ENCODE measurements at regions not wholly inside any gene's neighbourhood (a gene's known extent, or its start where the extent isn't known, plus 50 kb on each side); places are given as distances from the start of the nearest gene placed in this dataset.

- Mint-ChIP-seq H3K4me1 (ENCODE audit: insufficient read depth, unreplicated experiment) (peaks cover 12% of the 10 kb centered on the region), H3K4me3 (ENCODE audit: unreplicated experiment) (peak overlapping the region; percentile 29), H3K27me3 (ENCODE audit: insufficient read depth, unreplicated experiment) (no peaks in the 10 kb centered on the region), H3K36me3 (ENCODE audit: insufficient read depth, unreplicated experiment) (no peaks in the 10 kb centered on the region), H3K9me3 (ENCODE audit: unreplicated experiment) (no peaks in the 10 kb centered on the region), H3K27ac (ENCODE audit: low read depth, unreplicated experiment) (no peak overlapping the region)
- peak; percentile 87 for TF ChIP-seq CTCF (IDR thresholded peaks at IDR 0.05; ENCODE audit: unreplicated experiment)
- ChIA-PET CTCF (interaction anchor here (0.6 to 3.8 kb wide), 59 partner anchors 9 to 1921 kb away, joined by 3 to 42 read pairs (median 4); no protein-coding TSS in a partner anchor), POLR2A (no interaction called here)
- intact Hi-C loops (cut with micrococcal nuclease): loop anchor here (1.0 to 10.0 kb wide), 6 partner anchors 89 to 1312 kb away; no protein-coding TSS in a partner anchor
- BruUV-seq (replicated peaks): no TSS peak
- peak; percentile 43 for DNase-seq (ENCODE audit: unreplicated experiment)
Measured at GRCh38 chr12:127381043-127381668, 885.8 kb upstream of the TMEM132C start.

GRCh38 chr12:127381681-127382080 is 885.3 kb upstream of the TMEM132C start:
- no peaks in the 10 kb centered on the region for H3K9me3 Mint-ChIP-seq (ENCODE audit: unreplicated experiment)
- CTCF ChIA-PET: interaction anchor here (0.6 to 3.8 kb wide), 59 partner anchors 8 to 1922 kb away, joined by 3 to 42 read pairs (median 4); no protein-coding TSS in a partner anchor
- POLR2A ChIA-PET: no interaction called here
- H3K27me3 Mint-ChIP-seq (ENCODE audit: insufficient read depth, unreplicated experiment): no peaks in the 10 kb centered on the region
- no peak for TF ChIP-seq CTCF (IDR thresholded peaks at IDR 0.05; ENCODE audit: unreplicated experiment)
- intact Hi-C loops (cut with micrococcal nuclease): loop anchor here (1.0 to 10.0 kb wide), 6 partner anchors 89 to 1313 kb away; no protein-coding TSS in a partner anchor
- H3K36me3 Mint-ChIP-seq (ENCODE audit: insufficient read depth, unreplicated experiment): no peaks in the 10 kb centered on the region
- peak; percentile 32 for DNase-seq (ENCODE audit: unreplicated experiment)
- BruUV-seq (replicated peaks): no TSS peak
- peaks cover 12% of the 10 kb centered on the region for H3K4me1 Mint-ChIP-seq (ENCODE audit: insufficient read depth, unreplicated experiment)
- H3K4me3 Mint-ChIP-seq (ENCODE audit: unreplicated experiment): no peak overlapping the region
- no peak overlapping the region for H3K27ac Mint-ChIP-seq (ENCODE audit: low read depth, unreplicated experiment)

- H3K4me3 Mint-ChIP-seq (ENCODE audit: unreplicated experiment): no peak overlapping the region
- POLR2A ChIA-PET: interaction anchor here (0.6 to 1.0 kb wide), 3 partner anchors 256 to 1307 kb away, joined by 3 to 4 read pairs (median 3); no protein-coding TSS in a partner anchor
- peaks cover 12% of the 10 kb centered on the region for H3K4me1 Mint-ChIP-seq (ENCODE audit: insufficient read depth, unreplicated experiment)
- CTCF ChIA-PET: interaction anchor here (0.6 to 3.8 kb wide), 7 partner anchors 51 to 1312 kb away, joined by 3 to 42 read pairs (median 3); no protein-coding TSS in a partner anchor
- H3K36me3 Mint-ChIP-seq (ENCODE audit: insufficient read depth, unreplicated experiment): no peaks in the 10 kb centered on the region
- H3K27me3 Mint-ChIP-seq (ENCODE audit: insufficient read depth, unreplicated experiment): no peaks in the 10 kb centered on the region
- no peaks in the 10 kb centered on the region for H3K9me3 Mint-ChIP-seq (ENCODE audit: unreplicated experiment)
- DNase-seq (ENCODE audit: unreplicated experiment): peak; percentile 57
- TF ChIP-seq CTCF (IDR thresholded peaks at IDR 0.05; ENCODE audit: unreplicated experiment): no peak
- intact Hi-C loops (cut with micrococcal nuclease): loop anchor here (5.0 to 10.0 kb wide), 2 partner anchors 91 to 358 kb away; no protein-coding TSS in a partner anchor
- BruUV-seq (replicated peaks): no TSS peak
- H3K27ac Mint-ChIP-seq (ENCODE audit: low read depth, unreplicated experiment): no peak overlapping the region
Measured at GRCh38 chr12:127383281-127383680, 883.7 kb upstream of the TMEM132C start.

GRCh38 chr12:127386723-127387122 is 880.2 kb upstream of the TMEM132C start:
- intact Hi-C loops (cut with micrococcal nuclease): loop anchor here (10.0 kb wide), 1 partner anchor 362 kb away; no protein-coding TSS in a partner anchor
- Mint-ChIP-seq H3K9me3 (ENCODE audit: unreplicated experiment) (no peaks in the 10 kb centered on the region), H3K4me3 (ENCODE audit: unreplicated experiment) (no peak overlapping the region), H3K27ac (ENCODE audit: low read depth, unreplicated experiment) (no peak overlapping the region), H3K4me1 (ENCODE audit: insufficient read depth, unreplicated experiment) (peaks cover 13% of the 10 kb centered on the region), H3K36me3 (ENCODE audit: insufficient read depth, unreplicated experiment) (no peaks in the 10 kb centered on the region), H3K27me3 (ENCODE audit: insufficient read depth, unreplicated experiment) (no peaks in the 10 kb centered on the region)
- ChIA-PET CTCF (no interaction called here), POLR2A (no interaction called here)
- no TSS peak for BruUV-seq (replicated peaks)
- TF ChIP-seq CTCF (IDR thresholded peaks at IDR 0.05; ENCODE audit: unreplicated experiment): no peak
- DNase-seq (ENCODE audit: unreplicated experiment): no peak
